ENCODE measurements at regions not wholly inside any gene's neighbourhood (a gene's known extent, or its start where the extent isn't known, plus 50 kb on each side); places are given as distances from the start of the nearest gene placed in this dataset.

DNA sequence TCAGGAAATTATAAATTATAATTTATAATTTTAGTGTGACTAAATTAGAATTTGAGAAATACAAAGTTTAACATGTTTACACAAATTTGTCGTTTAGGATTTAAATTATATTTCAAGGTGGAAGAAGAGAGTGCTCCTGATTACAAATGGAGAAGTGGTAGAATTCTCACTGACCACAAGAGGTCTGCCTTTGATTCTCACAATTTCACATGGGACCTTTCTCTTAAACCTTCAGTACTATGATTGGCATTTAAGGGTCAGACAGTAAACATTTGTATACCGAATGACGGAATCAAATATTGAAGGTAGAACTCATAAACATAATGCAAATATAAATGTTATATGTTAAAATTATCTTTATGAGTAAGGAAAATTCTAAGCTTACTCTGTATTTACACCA, 171.7 kb downstream of the SLIT2 start:
- no peak overlapping the region for H3K4me3 Mint-ChIP-seq
- Histone ChIP-seq H3K4me1 (ENCODE audit: insufficient read depth) (no peaks in the 10 kb centered on the region), H3F3A (replicated peaks; ENCODE audit: low read depth) (no peaks in the 10 kb centered on the region), H3K27me3 (ENCODE audit: insufficient read depth) (no peaks in the 10 kb centered on the region), H3K9me2 (ENCODE audit: insufficient read depth) (no peaks in the 10 kb centered on the region), H3K36me3 (ENCODE audit: insufficient read depth) (no peaks in the 10 kb centered on the region), H3K79me2 (replicated peaks; ENCODE audit: insufficient read depth) (no peaks in the 10 kb centered on the region), H4K20me1 (replicated peaks; ENCODE audit: insufficient read depth) (no peaks in the 10 kb centered on the region), H3K27ac (ENCODE audit: low read depth) (no peak overlapping the region), H3K4me2 (no peak overlapping the region), H2AFZ (no peak overlapping the region), H3K4me3 (no peak overlapping the region)
- H3K27me3 Mint-ChIP-seq (ENCODE audit: insufficient read depth, low read depth, poor library complexity), result no peaks in the 10 kb centered on the region
- DNase-seq (ENCODE audit: low spot score) (no peak), ATAC-seq (no peak)
- H3K4me1 Mint-ChIP-seq, result peaks cover 5% of the 10 kb centered on the region; the same call in 2 of the 3 replicates
- H3K27ac Mint-ChIP-seq, result no peak overlapping the region
- no peaks in the 10 kb centered on the region for H3K9me3 Mint-ChIP-seq
- no peak for TF ChIP-seq JUNB (IDR thresholded peaks at IDR 0.05; ENCODE audit: unreplicated experiment)
- TF ChIP-seq ZNF331 (CRISPR knock-in tag; IDR thresholded peaks at IDR 0.05; ENCODE audit: low read depth), result no peak
- no peak for TF ChIP-seq ZNF114 (CRISPR knock-in tag; IDR thresholded peaks at IDR 0.05)
- TF ChIP-seq, protein P1, sequence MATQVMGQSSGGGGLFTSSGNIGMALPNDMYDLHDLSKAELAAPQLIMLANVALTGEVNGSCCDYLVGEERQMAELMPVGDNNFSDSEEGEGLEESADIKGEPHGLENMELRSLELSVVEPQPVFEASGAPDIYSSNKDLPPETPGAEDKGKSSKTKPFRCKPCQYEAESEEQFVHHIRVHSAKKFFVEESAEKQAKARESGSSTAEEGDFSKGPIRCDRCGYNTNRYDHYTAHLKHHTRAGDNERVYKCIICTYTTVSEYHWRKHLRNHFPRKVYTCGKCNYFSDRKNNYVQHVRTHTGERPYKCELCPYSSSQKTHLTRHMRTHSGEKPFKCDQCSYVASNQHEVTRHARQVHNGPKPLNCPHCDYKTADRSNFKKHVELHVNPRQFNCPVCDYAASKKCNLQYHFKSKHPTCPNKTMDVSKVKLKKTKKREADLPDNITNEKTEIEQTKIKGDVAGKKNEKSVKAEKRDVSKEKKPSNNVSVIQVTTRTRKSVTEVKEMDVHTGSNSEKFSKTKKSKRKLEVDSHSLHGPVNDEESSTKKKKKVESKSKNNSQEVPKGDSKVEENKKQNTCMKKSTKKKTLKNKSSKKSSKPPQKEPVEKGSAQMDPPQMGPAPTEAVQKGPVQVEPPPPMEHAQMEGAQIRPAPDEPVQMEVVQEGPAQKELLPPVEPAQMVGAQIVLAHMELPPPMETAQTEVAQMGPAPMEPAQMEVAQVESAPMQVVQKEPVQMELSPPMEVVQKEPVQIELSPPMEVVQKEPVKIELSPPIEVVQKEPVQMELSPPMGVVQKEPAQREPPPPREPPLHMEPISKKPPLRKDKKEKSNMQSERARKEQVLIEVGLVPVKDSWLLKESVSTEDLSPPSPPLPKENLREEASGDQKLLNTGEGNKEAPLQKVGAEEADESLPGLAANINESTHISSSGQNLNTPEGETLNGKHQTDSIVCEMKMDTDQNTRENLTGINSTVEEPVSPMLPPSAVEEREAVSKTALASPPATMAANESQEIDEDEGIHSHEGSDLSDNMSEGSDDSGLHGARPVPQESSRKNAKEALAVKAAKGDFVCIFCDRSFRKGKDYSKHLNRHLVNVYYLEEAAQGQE (IDR thresholded peaks at IDR 0.05; ENCODE audit: unreplicated experiment), result no peak
- TF ChIP-seq EZH2 (IDR thresholded peaks at IDR 0.05; ENCODE audit: low read depth, unreplicated experiment), result no peak
- TF ChIP-seq NANOG (IDR thresholded peaks at IDR 0.05; ENCODE audit: borderline replicate concordance), result no peak
- TF ChIP-seq, protein P2, sequence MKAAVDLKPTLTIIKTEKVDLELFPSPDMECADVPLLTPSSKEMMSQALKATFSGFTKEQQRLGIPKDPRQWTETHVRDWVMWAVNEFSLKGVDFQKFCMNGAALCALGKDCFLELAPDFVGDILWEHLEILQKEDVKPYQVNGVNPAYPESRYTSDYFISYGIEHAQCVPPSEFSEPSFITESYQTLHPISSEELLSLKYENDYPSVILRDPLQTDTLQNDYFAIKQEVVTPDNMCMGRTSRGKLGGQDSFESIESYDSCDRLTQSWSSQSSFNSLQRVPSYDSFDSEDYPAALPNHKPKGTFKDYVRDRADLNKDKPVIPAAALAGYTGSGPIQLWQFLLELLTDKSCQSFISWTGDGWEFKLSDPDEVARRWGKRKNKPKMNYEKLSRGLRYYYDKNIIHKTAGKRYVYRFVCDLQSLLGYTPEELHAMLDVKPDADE (IDR thresholded peaks at IDR 0.05), result no peak
- no peak for TF ChIP-seq POLR2AphosphoS5 (IDR thresholded peaks at IDR 0.05; ENCODE audit: low read depth)
- no peak for TF ChIP-seq STAT1 (IDR thresholded peaks at IDR 0.05; ENCODE audit: unreplicated experiment)
- TF ChIP-seq CREB1 (CRISPR knock-in tag; IDR thresholded peaks at IDR 0.05; ENCODE audit: low read depth), result no peak
- TF ChIP-seq, protein P3, sequence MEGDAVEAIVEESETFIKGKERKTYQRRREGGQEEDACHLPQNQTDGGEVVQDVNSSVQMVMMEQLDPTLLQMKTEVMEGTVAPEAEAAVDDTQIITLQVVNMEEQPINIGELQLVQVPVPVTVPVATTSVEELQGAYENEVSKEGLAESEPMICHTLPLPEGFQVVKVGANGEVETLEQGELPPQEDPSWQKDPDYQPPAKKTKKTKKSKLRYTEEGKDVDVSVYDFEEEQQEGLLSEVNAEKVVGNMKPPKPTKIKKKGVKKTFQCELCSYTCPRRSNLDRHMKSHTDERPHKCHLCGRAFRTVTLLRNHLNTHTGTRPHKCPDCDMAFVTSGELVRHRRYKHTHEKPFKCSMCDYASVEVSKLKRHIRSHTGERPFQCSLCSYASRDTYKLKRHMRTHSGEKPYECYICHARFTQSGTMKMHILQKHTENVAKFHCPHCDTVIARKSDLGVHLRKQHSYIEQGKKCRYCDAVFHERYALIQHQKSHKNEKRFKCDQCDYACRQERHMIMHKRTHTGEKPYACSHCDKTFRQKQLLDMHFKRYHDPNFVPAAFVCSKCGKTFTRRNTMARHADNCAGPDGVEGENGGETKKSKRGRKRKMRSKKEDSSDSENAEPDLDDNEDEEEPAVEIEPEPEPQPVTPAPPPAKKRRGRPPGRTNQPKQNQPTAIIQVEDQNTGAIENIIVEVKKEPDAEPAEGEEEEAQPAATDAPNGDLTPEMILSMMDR (conservative IDR thresholded peaks at IDR 0.05; ENCODE audit: low read depth in 2 of 2), result no peak
- TF ChIP-seq, protein P4, sequence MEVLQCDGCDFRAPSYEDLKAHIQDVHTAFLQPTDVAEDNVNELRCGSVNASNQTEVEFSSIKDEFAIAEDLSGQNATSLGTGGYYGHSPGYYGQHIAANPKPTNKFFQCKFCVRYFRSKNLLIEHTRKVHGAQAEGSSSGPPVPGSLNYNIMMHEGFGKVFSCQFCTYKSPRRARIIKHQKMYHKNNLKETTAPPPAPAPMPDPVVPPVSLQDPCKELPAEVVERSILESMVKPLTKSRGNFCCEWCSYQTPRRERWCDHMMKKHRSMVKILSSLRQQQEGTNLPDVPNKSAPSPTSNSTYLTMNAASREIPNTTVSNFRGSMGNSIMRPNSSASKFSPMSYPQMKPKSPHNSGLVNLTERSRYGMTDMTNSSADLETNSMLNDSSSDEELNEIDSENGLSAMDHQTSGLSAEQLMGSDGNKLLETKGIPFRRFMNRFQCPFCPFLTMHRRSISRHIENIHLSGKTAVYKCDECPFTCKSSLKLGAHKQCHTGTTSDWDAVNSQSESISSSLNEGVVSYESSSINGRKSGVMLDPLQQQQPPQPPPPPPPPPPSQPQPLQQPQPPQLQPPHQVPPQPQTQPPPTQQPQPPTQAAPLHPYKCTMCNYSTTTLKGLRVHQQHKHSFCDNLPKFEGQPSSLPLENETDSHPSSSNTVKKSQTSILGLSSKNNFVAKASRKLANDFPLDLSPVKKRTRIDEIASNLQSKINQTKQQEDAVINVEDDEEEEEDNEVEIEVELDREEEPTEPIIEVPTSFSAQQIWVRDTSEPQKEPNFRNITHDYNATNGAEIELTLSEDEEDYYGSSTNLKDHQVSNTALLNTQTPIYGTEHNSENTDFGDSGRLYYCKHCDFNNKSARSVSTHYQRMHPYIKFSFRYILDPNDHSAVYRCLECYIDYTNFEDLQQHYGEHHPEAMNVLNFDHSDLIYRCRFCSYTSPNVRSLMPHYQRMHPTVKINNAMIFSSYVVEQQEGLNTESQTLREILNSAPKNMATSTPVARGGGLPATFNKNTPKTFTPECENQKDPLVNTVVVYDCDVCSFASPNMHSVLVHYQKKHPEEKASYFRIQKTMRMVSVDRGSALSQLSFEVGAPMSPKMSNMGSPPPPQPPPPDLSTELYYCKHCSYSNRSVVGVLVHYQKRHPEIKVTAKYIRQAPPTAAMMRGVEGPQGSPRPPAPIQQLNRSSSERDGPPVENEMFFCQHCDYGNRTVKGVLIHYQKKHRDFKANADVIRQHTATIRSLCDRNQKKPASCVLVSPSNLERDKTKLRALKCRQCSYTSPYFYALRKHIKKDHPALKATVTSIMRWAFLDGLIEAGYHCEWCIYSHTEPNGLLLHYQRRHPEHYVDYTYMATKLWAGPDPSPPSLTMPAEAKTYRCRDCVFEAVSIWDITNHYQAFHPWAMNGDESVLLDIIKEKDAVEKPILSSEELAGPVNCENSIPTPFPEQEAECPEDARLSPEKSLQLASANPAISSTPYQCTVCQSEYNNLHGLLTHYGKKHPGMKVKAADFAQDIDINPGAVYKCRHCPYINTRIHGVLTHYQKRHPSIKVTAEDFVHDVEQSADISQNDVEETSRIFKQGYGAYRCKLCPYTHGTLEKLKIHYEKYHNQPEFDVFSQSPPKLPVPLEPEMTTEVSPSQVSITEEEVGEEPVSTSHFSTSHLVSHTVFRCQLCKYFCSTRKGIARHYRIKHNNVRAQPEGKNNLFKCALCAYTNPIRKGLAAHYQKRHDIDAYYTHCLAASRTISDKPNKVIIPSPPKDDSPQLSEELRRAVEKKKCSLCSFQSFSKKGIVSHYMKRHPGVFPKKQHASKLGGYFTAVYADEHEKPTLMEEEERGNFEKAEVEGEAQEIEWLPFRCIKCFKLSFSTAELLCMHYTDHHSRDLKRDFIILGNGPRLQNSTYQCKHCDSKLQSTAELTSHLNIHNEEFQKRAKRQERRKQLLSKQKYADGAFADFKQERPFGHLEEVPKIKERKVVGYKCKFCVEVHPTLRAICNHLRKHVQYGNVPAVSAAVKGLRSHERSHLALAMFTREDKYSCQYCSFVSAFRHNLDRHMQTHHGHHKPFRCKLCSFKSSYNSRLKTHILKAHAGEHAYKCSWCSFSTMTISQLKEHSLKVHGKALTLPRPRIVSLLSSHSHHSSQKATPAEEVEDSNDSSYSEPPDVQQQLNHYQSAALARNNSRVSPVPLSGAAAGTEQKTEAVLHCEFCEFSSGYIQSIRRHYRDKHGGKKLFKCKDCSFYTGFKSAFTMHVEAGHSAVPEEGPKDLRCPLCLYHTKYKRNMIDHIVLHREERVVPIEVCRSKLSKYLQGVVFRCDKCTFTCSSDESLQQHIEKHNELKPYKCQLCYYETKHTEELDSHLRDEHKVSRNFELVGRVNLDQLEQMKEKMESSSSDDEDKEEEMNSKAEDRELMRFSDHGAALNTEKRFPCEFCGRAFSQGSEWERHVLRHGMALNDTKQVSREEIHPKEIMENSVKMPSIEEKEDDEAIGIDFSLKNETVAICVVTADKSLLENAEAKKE (CRISPR knock-in tag; IDR thresholded peaks at IDR 0.05), result no peak
- no peak for TF ChIP-seq EZH2phosphoT487 (IDR thresholded peaks at IDR 0.05; ENCODE audit: unreplicated experiment)
- H3K36me3 Mint-ChIP-seq (ENCODE audit: low read depth), result no peaks in the 10 kb centered on the region

Measured in GM23338 (cell line).